DND-41 (cell line): ENCODE measurements at regions not wholly inside any gene's neighbourhood (a gene's known extent, or its start where the extent isn't known, plus 50 kb on each side); places are given as distances from the start of the nearest gene placed in this dataset.

ENCODE experiments used
- CTCF ChIP-seq: IDR thresholded peaks from 2 replicates; pipeline ENCODE4 v1.5.1; 2012; ENCODE audit warnings: borderline replicate concordance, low read length, moderate library complexity, mild to moderate bottlenecking; ENCODE audit not compliant: poor library complexity, severe bottlenecking; ENCODE audit errors: extremely low read depth
- EZH2 ChIP-seq: IDR thresholded peaks from 3 replicates; pipeline ENCODE4 v1.6.1; 2012; ENCODE audit warnings: borderline replicate concordance, low read depth, mild to moderate bottlenecking, moderate library complexity, low read length, inconsistent platforms; ENCODE audit not compliant: severe bottlenecking

GRCh38 chr20:39503902-39504709, 542.0 kb downstream of the DHX35 start:
- no peak for TF ChIP-seq CTCF
- no peak for TF ChIP-seq EZH2
